Activated B cell treated with CpG ODN at 0.5 μM for 24 hours (primary cell): ENCODE measurements at regions not wholly inside any gene's neighbourhood (a gene's known extent, or its start where the extent isn't known, plus 50 kb on each side); places are given as distances from the start of the nearest gene placed in this dataset.
"Not testable (repeated sequence)": the region's sequence is repeated elsewhere in the genome, so short reads cannot be mapped to it uniquely, and the experiment has no call there.

Experiments used
- ATAC-seq: fragments of 200-7000 bp; cut with Tn5 transposase; one replicate; pipeline ENCODE4 v1.10.0; 2021; ENCODE audit warnings: low read depth, mild to moderate bottlenecking, moderate library complexity
- CTCF ChIA-PET: fragments of 350-600 bp; sonication (Branson Sonifier 250); formaldehyde crosslinking; loops from one replicate; lab custom pipeline; 2021; ENCODE audit warnings: antibody characterized with exemption; lab: Charles Lee
- POLR2A ChIA-PET: fragments of 350-600 bp; sonication (Branson Sonifier 250); formaldehyde crosslinking; loops from one replicate; lab custom pipeline; 2021; ENCODE audit warnings: antibody characterized with exemption; lab: Charles Lee
- DNase-seq: peaks from one replicate; pipeline ENCODE4 v3.0.0; 2022
- H3K27ac Mint-ChIP-seq: one replicate; pipeline ENCODE4 v1.8.0; 2020; ENCODE audit warnings: mixed read lengths
- H3K27me3 Mint-ChIP-seq: one replicate; pipeline ENCODE4 v1.8.0; 2021; ENCODE audit warnings: mixed read lengths
- H3K36me3 Mint-ChIP-seq: one replicate; pipeline ENCODE4 v1.8.0; 2021; ENCODE audit warnings: low read depth, mixed read lengths
- H3K4me1 Mint-ChIP-seq: one replicate; pipeline ENCODE4 v1.8.0; 2021; ENCODE audit warnings: mixed read lengths
- H3K4me3 Mint-ChIP-seq: one replicate; pipeline ENCODE4 v1.8.0; 2020; ENCODE audit warnings: mild to moderate bottlenecking, mixed read lengths
- H3K9me3 Mint-ChIP-seq: one replicate; pipeline ENCODE4 v1.8.0; 2020; ENCODE audit warnings: mixed read lengths
- intact Hi-C: fragments of 100-400 bp; cut with micrococcal nuclease; formaldehyde crosslinking; loops from one replicate; pipeline ENCODE4 v1.15.1; 2024
- TF ChIP-seq, protein P1 (sequence below): fragments of 200-600 bp; IDR thresholded peaks from one replicate; pipeline ENCODE4 v1.8.0; 2022; ENCODE audit warnings: antibody characterized with exemption, mild to moderate bottlenecking

DNA sequence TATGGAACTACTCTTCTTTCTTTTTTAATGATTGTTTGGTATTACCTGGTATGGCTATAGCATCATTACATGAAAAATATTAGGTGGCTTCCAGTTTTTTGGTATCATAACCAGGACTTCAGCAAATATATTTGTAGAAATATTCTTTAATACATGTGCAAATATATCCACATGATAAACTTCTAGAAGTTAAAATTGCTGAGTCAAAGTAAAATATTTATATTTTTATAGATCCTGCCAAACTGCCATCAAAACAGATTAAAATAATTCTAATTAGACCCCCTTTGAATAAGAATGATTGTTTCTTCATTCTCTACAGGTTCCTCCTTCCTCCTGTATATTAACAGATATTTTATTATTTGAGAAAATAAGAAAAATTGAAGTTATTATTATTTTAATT, 708.5 kb upstream of the INTU start:
- TF ChIP-seq, protein P1, sequence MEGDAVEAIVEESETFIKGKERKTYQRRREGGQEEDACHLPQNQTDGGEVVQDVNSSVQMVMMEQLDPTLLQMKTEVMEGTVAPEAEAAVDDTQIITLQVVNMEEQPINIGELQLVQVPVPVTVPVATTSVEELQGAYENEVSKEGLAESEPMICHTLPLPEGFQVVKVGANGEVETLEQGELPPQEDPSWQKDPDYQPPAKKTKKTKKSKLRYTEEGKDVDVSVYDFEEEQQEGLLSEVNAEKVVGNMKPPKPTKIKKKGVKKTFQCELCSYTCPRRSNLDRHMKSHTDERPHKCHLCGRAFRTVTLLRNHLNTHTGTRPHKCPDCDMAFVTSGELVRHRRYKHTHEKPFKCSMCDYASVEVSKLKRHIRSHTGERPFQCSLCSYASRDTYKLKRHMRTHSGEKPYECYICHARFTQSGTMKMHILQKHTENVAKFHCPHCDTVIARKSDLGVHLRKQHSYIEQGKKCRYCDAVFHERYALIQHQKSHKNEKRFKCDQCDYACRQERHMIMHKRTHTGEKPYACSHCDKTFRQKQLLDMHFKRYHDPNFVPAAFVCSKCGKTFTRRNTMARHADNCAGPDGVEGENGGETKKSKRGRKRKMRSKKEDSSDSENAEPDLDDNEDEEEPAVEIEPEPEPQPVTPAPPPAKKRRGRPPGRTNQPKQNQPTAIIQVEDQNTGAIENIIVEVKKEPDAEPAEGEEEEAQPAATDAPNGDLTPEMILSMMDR = no peak
- intact Hi-C loops = no loop called here
- ATAC-seq (no peak), DNase-seq (no peak)
- no peak overlapping the region for H3K27ac Mint-ChIP-seq
- ChIA-PET CTCF (no interaction called here), POLR2A (no interaction called here)
- H3K9me3 Mint-ChIP-seq = peaks cover 7% of the 10 kb centered on the region
- H3K36me3 Mint-ChIP-seq = no peaks in the 10 kb centered on the region
- H3K27me3 Mint-ChIP-seq = no peaks in the 10 kb centered on the region
- H3K4me3 Mint-ChIP-seq = no peak overlapping the region
- no peaks in the 10 kb centered on the region for H3K4me1 Mint-ChIP-seq

DNA sequence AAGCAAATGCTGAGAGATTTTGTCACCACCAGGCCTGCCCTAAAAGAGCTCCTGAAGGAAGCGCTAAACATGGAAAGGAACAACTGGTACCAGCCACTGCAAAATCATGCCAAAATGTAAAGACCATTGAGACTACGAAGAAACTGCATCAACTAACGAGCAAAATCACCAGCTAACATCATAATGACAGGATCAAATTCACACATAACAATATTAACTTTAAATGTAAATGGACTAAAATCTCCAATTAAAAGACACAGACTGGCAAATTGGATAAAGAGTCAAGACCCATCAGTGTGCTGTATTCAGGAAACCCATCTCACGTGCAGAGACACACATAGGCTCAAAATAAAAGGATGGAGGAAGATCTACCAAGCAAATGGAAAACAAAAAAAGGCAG, 702.7 kb upstream of the INTU start:
- H3K27me3 Mint-ChIP-seq, H3K36me3 Mint-ChIP-seq, H3K27ac Mint-ChIP-seq, intact Hi-C loops, POLR2A ChIA-PET, ATAC-seq, DNase-seq, CTCF ChIA-PET, H3K4me3 Mint-ChIP-seq, H3K9me3 Mint-ChIP-seq, H3K4me1 Mint-ChIP-seq: not testable (repeated sequence)

DNA sequence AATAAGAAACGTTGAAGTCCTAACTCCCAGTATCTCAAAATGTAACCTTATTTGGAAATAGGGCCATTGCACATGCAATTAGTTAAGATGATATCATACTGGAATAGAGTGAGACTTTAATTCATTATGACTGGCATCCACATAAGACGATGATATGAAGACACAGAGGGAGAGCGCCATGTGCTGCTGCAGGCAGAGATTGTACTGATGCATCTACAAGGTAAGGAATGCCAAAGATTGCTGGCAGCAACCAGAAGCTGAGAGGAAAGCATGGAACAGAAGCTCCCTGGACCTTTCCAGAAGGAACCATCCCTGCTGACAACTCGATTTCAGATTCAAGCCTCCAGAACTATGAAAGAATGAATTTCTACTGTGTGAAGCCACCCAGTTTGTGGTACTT, 697.0 kb upstream of the INTU start:
- TF ChIP-seq, protein P1 = no peak
- intact Hi-C loops = no loop called here
- no peaks in the 10 kb centered on the region for H3K4me1 Mint-ChIP-seq
- H3K27me3 Mint-ChIP-seq = no peaks in the 10 kb centered on the region
- H3K9me3 Mint-ChIP-seq = peaks cover 9% of the 10 kb centered on the region
- H3K4me3 Mint-ChIP-seq = no peak overlapping the region
- no peak overlapping the region for H3K27ac Mint-ChIP-seq
- no peak for ATAC-seq
- CTCF ChIA-PET = no interaction called here
- POLR2A ChIA-PET = no interaction called here
- H3K36me3 Mint-ChIP-seq = no peaks in the 10 kb centered on the region
- no peak for DNase-seq

DNA sequence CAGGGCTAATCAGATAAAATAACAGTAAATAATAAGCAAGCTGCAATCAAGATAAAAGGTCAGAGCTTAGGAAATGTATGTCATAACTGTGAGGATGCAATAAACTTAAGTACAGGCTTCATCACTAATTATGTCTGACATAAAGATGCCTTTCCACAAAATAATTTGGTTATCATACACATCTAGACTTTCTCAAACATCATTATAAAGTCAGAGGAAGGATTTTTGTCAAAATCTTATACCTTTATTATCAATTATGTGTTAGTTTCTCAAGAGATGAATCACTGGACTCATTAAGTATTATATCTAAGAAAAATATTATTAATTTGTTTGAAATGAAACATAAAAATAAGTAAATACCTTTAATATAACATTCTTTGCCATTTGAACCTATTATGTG, 695.4 kb upstream of the INTU start:
- Mint-ChIP-seq H3K36me3 (no peaks in the 10 kb centered on the region), H3K9me3 (peaks cover 9% of the 10 kb centered on the region), H3K27ac (no peak overlapping the region), H3K4me3 (no peak overlapping the region), H3K4me1 (no peaks in the 10 kb centered on the region), H3K27me3 (no peaks in the 10 kb centered on the region)
- no peak for DNase-seq
- POLR2A ChIA-PET = no interaction called here
- TF ChIP-seq, protein P1 = no peak
- intact Hi-C loops = no loop called here
- no peak for ATAC-seq
- CTCF ChIA-PET = no interaction called here

DNA sequence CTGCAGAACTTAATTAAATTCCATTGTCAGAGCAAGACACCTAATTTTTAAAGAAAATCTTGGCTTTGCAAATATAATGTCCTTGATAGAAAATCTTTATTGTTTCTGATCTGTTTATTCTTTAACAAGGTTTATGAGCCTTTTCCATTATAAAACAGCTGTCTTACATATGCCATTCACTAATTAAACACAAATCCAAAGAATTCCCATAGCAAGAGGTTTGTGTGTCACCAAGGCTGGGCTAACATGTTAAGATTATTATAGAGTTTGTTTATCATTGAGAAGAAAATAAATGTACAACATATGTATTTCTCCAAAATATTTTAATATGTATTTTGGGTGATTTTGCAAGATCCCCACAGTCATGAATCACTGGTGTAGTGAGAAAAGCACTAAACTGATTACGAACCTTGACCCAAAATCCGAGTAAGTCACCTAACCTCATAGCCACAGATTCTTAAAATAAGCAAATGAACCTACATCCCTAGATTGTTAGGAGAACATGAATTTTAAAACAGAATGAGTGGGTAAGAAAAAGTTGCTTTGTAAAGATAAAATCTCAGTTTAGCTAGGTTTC, 694.8 kb upstream of the INTU start:
- no peaks in the 10 kb centered on the region for H3K36me3 Mint-ChIP-seq
- H3K9me3 Mint-ChIP-seq = peaks cover 9% of the 10 kb centered on the region
- no peaks in the 10 kb centered on the region for H3K27me3 Mint-ChIP-seq
- TF ChIP-seq, protein P1 = no peak
- intact Hi-C loops = no loop called here
- ChIA-PET CTCF (no interaction called here), POLR2A (no interaction called here)
- ATAC-seq (no peak), DNase-seq (no peak)
- no peak overlapping the region for H3K27ac Mint-ChIP-seq
- H3K4me3 Mint-ChIP-seq = no peak overlapping the region
- H3K4me1 Mint-ChIP-seq = no peaks in the 10 kb centered on the region

- ATAC-seq (no peak), DNase-seq (no peak)
- Mint-ChIP-seq H3K4me1 (no peaks in the 10 kb centered on the region), H3K4me3 (no peak overlapping the region), H3K36me3 (no peaks in the 10 kb centered on the region), H3K27ac (no peak overlapping the region), H3K27me3 (no peaks in the 10 kb centered on the region), H3K9me3 (peaks cover 9% of the 10 kb centered on the region)
- intact Hi-C loops = no loop called here
- ChIA-PET POLR2A (no interaction called here), CTCF (interaction anchor here (0.6 kb wide), 1 partner anchor 16 kb away, joined by 3 read pairs; no protein-coding TSS in a partner anchor)
- TF ChIP-seq, protein P1 = no peak
Measured at GRCh38 chr4:126939401-126939800, 693.4 kb upstream of the INTU start.
